Activated CD4-positive, alpha-beta T cell treated with anti-CD3 and anti-CD28 coated beads, Interleukin-2, Interleukin-4, amounts not matched to agents 100 ng/mL and 50 ng/mL, durations not matched to agents 16 hours and 8 hours (primary cell): ENCODE measurements at regions not wholly inside any gene's neighbourhood (a gene's known extent, or its start where the extent isn't known, plus 50 kb on each side); places are given as distances from the start of the nearest gene placed in this dataset.
"Not testable (repeated sequence)": the region's sequence is repeated elsewhere in the genome, so short reads cannot be mapped to it uniquely, and the experiment has no call there.

Experiments used
- DNase-seq: peaks from one replicate; pipeline ENCODE4 v3.0.0-alpha.2; 2020; ENCODE audit warnings: low spot score

GRCh38 chr16:86231321-86231995 lies 278.9 kb upstream of the FOXF1 start:
- no peak for DNase-seq

- no peak for DNase-seq
Observed at GRCh38 chr16:86231996-86232350, 278.4 kb upstream of the FOXF1 start.

- no peak for DNase-seq
Observed at GRCh38 chr16:86232496-86232895, 277.8 kb upstream of the FOXF1 start.

DNA sequence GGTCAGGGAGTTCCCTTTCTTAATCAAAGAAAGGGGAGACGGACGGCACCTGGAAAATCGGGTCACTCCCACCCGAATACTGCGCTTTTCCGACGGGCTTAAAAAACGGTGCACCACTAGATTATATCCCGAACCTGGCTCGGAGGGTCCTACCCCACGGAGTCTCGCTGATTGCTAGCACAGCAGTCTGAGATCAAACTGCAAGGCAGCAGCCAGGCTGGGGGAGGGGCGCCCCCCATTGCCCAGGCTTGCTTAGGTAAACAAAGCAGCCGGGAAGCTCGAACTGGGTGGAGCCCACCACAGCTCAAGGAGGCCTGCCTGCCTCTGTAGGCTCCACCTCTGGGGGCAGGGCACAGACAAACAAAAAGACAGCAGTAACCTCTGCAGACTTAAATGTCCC lies 276.8 kb upstream of the FOXF1 start:
- DNase-seq, result not testable (repeated sequence)

DNA sequence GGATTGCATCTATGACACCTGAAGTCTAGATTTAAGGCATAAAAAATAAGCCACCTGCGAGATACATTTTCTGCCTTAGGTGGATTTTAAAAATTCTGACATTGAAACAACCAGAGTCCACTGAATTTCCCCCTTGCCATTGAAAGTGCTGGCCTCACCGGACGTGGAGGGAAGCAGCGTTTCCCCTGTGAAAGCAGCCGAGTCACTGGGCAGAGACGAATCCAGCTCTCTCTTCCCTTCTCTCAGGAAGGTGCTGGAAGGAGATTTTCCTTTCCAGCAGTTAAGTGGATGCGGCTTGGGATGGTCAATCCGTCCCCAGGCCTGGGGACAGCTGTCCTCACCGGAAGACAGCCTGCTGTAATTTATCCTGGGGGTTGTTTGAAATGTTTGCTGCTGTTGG lies 270.9 kb upstream of the FOXF1 start:
- no peak for DNase-seq

DNA sequence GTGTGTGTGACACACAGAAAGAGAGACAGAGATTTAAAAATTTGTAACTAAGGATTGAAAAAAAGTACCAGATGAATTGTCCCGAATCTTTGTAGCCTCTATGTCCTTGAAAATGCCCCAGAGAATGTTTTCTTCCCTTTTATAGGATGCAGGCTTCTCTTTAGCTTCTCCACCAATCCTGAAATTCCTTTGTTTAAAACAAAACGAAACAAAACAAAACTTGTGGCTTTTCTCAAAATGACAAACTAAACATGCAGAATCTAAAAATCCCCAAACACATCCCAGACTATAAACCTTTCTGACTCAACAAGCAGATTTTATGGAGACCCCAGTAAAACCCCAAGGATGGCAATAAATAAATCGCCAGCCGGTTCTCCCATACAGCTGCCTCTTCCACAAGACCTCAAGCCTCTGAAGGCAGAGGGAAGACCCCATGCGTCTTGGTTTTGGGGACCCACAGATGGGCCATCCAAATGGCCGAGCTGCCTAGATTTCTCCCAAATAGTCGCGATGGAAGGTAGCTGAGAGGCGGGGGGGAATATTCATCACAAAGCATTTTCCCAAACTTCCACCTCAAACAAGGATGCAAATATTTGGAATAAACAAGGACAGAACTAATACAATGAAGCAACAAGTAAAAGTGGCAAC lies 269.5 kb upstream of the FOXF1 start:
- no peak for DNase-seq

- DNase-seq, result no peak
Observed at GRCh38 chr16:86241681-86242080, 268.6 kb upstream of the FOXF1 start.

- DNase-seq, result no peak
Observed at GRCh38 chr16:86242244-86243122, 267.8 kb upstream of the FOXF1 start.

DNA sequence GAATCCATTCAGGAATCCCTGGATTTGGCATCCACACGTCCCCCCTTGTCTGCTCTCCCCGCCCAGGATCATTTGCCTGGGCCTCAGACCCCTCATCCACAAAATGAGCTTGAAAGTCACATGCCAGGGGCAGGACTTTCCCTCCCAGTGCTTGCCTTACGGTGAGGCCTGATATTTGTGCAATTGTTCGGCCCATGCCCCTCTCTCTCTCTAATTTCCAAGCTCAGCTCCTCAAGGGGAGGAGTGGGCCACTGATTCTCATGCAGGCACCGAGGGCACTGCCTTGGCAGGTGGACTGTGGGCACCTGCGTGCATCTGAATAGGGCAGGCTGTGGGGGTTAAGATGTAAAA lies 267.2 kb upstream of the FOXF1 start:
- DNase-seq, result no peak

- DNase-seq, result no peak
Observed at GRCh38 chr16:86243571-86244154, 266.7 kb upstream of the FOXF1 start.

- DNase-seq, result no peak
Observed at GRCh38 chr16:86244158-86244557, 266.2 kb upstream of the FOXF1 start.

DNA sequence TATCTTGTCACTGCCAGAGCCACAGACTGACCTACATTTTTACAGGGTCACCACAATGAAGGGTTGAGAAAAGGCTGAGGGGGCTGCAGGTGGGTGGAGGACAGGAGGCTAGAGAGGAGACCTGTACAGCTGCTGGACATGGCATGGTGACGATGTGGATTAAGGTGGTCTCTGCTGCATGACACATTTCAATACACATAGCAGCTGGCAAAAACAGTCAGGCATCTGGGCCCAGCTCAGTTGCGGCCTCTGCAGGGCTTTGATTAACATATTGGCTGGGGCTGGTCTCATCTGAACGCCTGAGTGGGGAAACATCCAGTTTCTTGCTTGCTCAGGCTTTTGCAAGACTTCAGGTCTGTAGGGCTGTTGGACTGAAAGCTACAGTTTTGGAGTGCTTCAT lies 265.4 kb upstream of the FOXF1 start:
- no peak for DNase-seq

DNA sequence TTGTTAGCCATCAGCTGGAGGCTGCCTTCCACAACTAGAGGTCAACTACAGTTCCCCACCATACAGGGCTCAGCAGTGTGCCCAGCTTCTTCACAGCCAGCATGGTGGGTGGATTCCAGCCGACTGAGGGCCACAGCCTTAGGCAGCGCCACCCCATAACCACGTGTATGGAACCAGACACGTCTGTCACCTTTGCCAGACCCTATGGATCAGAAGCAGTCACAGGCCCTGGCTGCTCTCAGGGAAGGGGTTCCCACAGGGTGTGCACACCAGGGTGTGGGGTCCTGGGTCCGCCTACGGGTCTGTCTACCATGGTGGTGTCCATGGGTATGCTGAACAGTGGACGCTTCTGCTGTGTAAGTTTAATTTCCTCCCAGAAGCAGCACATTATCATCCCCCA lies 265.0 kb upstream of the FOXF1 start:
- no peak for DNase-seq

- DNase-seq, result no peak
Observed at GRCh38 chr16:86245895-86246294, 264.4 kb upstream of the FOXF1 start.

DNA sequence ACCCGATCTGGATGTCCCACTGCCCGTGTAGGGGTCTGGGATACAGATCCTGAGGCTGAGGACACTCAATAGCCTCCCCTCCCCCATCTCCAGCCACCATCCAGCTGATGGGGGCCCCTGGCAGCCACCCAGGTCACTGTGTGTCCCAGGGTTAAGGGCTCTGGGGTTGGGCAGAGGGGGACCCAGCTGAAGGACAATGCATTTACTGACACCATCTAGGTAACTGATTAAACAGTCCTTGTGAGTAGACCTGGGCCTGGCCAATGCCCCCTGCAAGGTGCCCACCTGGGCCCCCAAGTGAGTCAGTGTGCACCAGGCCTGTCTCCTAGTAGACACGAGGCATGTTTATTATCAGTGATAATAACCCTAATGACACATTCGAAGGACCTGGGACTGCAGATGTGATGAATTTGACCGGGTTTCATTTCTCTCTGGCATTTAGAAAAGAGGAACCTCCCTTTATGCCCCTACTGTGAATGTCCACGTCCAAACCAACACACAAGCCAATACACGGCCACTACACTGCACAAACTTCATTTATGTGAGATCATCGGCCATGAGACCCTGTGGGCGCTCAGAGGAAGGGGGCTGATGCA lies 261.9 kb upstream of the FOXF1 start:
- no peak for DNase-seq

DNA sequence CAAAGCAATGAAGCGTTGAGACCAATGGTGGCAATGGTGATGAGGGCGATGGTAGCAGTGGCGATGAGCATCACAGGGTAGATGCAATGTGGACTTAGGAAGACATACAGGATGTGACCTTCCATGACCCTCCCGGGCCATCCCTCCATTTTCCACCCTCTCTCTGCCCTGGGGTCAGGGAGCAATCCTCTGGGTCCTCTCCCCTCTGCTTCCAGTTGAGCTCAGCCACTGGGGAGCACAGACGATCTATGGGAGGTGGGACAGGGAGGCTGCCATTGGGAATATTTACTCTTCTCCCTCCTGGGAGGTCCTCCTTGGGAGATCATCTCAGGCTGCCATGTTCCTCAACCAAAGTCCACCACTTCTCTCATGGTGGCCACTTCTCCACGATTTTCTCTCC lies 260.7 kb upstream of the FOXF1 start:
- no peak for DNase-seq

GRCh38 chr16:86251682-86252081 lies 258.6 kb upstream of the FOXF1 start:
- DNase-seq, result no peak

DNA sequence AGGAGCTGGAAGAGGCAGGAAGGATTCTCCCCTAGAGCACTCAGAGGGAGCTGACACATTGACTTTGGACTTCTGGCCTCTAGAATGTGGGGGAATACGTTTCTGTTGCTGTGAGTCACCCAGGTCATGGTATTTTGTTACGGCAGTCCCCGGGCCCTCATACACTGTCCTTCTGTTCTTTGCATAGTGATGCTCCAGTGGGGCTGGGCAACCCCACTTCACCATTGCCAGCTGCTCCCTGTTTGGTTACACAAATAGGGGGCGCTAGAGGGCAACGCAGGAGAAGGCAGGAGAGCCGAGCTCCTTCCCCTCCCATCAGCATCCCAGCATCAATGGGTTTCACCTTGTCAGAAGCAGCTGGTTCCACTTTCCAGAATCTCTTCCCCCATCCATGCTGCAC lies 257.7 kb upstream of the FOXF1 start:
- peak; percentile 6 for DNase-seq

DNA sequence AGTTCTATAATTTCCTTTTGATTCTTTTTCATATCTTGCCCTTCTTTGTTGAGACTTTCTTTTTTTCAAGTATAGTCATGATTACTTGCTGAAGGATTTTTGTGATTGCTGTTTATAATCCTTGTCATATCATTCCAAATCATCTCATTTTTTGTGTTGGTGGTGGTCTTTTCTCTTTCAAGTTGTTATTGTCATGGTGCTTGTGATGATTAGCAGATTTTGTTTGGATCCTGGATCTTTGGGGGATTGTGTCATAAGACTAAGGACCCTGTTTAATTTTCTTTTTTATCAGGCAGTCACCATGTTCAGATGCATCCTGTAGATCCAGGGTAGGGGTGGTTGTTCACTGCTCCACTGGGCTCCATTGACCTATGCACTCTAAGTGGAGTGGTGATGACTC lies 254.4 kb upstream of the FOXF1 start:
- no peak for DNase-seq

GRCh38 chr16:86256995-86257394 lies 253.3 kb upstream of the FOXF1 start:
- no peak for DNase-seq

GRCh38 chr16:86257546-86257945 lies 252.8 kb upstream of the FOXF1 start:
- DNase-seq, result no peak

GRCh38 chr16:86258713-86259112 lies 251.6 kb upstream of the FOXF1 start:
- DNase-seq, result no peak

DNA sequence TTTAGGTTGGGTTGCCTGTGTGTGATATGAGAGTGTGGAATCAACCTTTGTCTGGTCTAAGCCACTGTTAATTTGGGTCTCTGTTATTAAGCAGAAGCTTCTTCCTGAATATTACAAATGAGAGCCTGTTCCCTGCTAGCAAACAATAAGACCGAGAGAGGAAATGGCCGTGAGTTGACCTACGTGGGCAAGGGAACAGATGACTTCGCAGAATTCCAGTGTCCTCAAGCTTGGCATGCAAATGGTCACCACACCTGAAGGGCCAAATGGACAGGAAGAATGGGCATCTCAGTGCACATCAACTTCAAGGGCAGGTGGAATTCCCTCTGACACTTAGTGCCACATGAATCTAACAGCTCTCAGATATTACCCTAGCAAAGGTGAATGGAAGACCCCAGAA lies 250.8 kb upstream of the FOXF1 start:
- DNase-seq, result no peak
